PC-3 (cell line): ENCODE measurements at regions not wholly inside any gene's neighbourhood (a gene's known extent, or its start where the extent isn't known, plus 50 kb on each side); places are given as distances from the start of the nearest gene placed in this dataset.

Experiments
- CTCF ChIP-seq: fragments of 300-600 bp; sonication (generic); conservative IDR thresholded peaks from 2 replicates; pipeline ENCODE4 v1.5.1; 2017; ENCODE audit warnings: antibody characterized with exemption, low read depth, mild to moderate bottlenecking, low read length
- EZH2phosphoT487 ChIP-seq: fragments of 300-600 bp; sonication (generic); IDR thresholded peaks from 2 replicates; pipeline ENCODE4 v1.6.1; 2018; ENCODE audit warnings: mild to moderate bottlenecking, antibody characterized with exemption, low read length, borderline replicate concordance

GRCh38 chr15:95699578-95699977 lies 630.9 kb upstream of the NR2F2 start:
- TF ChIP-seq CTCF (no peak), EZH2phosphoT487 (no peak)
